ENCODE measurements at regions not wholly inside any gene's neighbourhood (a gene's known extent, or its start where the extent isn't known, plus 50 kb on each side); places are given as distances from the start of the nearest gene placed in this dataset.
"Not testable (repeated sequence)": the region's sequence is repeated elsewhere in the genome, so short reads cannot be mapped to it uniquely, and the experiment has no call there.

- DNase-seq = no peak
- H3K36me3 Mint-ChIP-seq (ENCODE audit: low read depth) = peaks cover 5% of the 10 kb centered on the region
- H3K9me3 Mint-ChIP-seq = peaks cover 31% of the 10 kb centered on the region
- no peak overlapping the region for H3K4me3 Mint-ChIP-seq
- peaks cover 28% of the 10 kb centered on the region for H3K4me1 Mint-ChIP-seq
- H3K27me3 Mint-ChIP-seq (ENCODE audit: low read depth, poor library complexity) = peaks cover 9% of the 10 kb centered on the region
- H3K27ac Mint-ChIP-seq = no peak overlapping the region
- TF ChIP-seq CTCF (IDR thresholded peaks at IDR 0.05) = no peak
Measured at GRCh38 chr13:21917086-21918015, 246.5 kb downstream of the FGF9 start.

- DNase-seq; H3K36me3 Mint-ChIP-seq (ENCODE audit: low read depth); H3K4me3 Mint-ChIP-seq; H3K27me3 Mint-ChIP-seq (ENCODE audit: low read depth, poor library complexity); H3K27ac Mint-ChIP-seq: not testable (repeated sequence)
- Mint-ChIP-seq H3K4me1 (peaks cover 15% of the 10 kb centered on the region), H3K9me3 (peaks cover 31% of the 10 kb centered on the region)
Measured at GRCh38 chr13:21920802-21921201, 249.9 kb downstream of the FGF9 start.

- peaks cover 5% of the 10 kb centered on the region for H3K9me3 Mint-ChIP-seq
Measured at GRCh38 chr13:21924958-21925357, 254.1 kb downstream of the FGF9 start.

GRCh38 chr13:21925720-21926119 lies 254.8 kb downstream of the FGF9 start:
- peaks cover 4% of the 10 kb centered on the region for H3K9me3 Mint-ChIP-seq
- TF ChIP-seq CTCF (IDR thresholded peaks at IDR 0.05) = no peak
- peaks cover 2% of the 10 kb centered on the region for H3K27me3 Mint-ChIP-seq (ENCODE audit: low read depth, poor library complexity)
- H3K4me1 Mint-ChIP-seq = peaks cover 12% of the 10 kb centered on the region
- H3K27ac Mint-ChIP-seq = no peak overlapping the region
- no peaks in the 10 kb centered on the region for H3K36me3 Mint-ChIP-seq (ENCODE audit: low read depth)
- DNase-seq = no peak
- no peak overlapping the region for H3K4me3 Mint-ChIP-seq

More at GRCh38 chr13:21924958-21925357, 254.1 kb downstream of the FGF9 start:
- TF ChIP-seq CTCF (IDR thresholded peaks at IDR 0.05) = no peak
- Mint-ChIP-seq H3K27ac (no peak overlapping the region), H3K36me3 (ENCODE audit: low read depth) (no peaks in the 10 kb centered on the region), H3K4me3 (no peak overlapping the region), H3K4me1 (peaks cover 4% of the 10 kb centered on the region), H3K27me3 (ENCODE audit: low read depth, poor library complexity) (peaks cover 3% of the 10 kb centered on the region)
- DNase-seq = no peak

- no peak for TF ChIP-seq CTCF (IDR thresholded peaks at IDR 0.05)
- no peak for DNase-seq
- Mint-ChIP-seq H3K4me3 (no peak overlapping the region), H3K4me1 (peaks cover 16% of the 10 kb centered on the region), H3K9me3 (no peaks in the 10 kb centered on the region), H3K27me3 (ENCODE audit: low read depth, poor library complexity) (peaks cover 2% of the 10 kb centered on the region), H3K27ac (no peak overlapping the region), H3K36me3 (ENCODE audit: low read depth) (no peaks in the 10 kb centered on the region)
Measured at GRCh38 chr13:21929400-21929799, 258.5 kb downstream of the FGF9 start.

- Mint-ChIP-seq H3K4me1 (peaks cover 16% of the 10 kb centered on the region), H3K9me3 (no peaks in the 10 kb centered on the region), H3K4me3 (no peak overlapping the region), H3K36me3 (ENCODE audit: low read depth) (no peaks in the 10 kb centered on the region), H3K27ac (peak overlapping the region; percentile 53), H3K27me3 (ENCODE audit: low read depth, poor library complexity) (no peaks in the 10 kb centered on the region)
- no peak for DNase-seq
- TF ChIP-seq CTCF (IDR thresholded peaks at IDR 0.05) = no peak
Measured at GRCh38 chr13:21930536-21930935, 259.7 kb downstream of the FGF9 start.
